Upper lobe of left lung (tissue), 4 donors: ENCODE measurements at regions not wholly inside any gene's neighbourhood (a gene's known extent, or its start where the extent isn't known, plus 50 kb on each side); places are given as distances from the start of the nearest gene placed in this dataset.

ENCODE experiments used
- POLR2A ChIP-seq, 4 donors: fragments of 450-650 bp; IDR thresholded peaks; one replicate each; pipeline ENCODE4 v1.5.1; 2016 to 2017; ENCODE audit warnings: antibody characterized with exemption in 4 of 4, mild to moderate bottlenecking in 2 of 4
- POLR2AphosphoS5 ChIP-seq, 2 donors: sonication (generic); formaldehyde crosslinking; IDR thresholded peaks; one replicate each; pipeline ENCODE4 v1.5.1; 2017; ENCODE audit warnings: antibody characterized with exemption in 2 of 2

DNA sequence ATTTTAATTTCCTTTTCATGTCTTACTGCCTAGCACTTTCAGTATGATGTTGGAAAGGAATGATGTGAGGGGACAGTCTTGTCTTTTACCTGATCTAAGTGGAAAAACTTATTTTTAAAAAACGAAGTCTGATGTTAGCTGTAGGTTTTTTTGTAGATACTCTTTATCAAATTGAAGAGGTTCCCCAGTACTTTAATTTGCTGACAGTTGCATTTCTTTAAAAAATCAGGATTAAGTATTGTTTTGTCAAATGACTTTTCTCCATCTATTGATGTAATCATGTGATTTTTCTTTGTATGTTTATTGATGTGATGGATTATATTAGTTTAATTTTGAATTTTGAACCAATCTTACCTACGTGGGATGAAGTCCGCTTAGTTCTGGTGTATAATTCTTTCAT, 568.4 kb upstream of the AGA start:
- TF ChIP-seq POLR2AphosphoS5 (IDR thresholded peaks at IDR 0.05) = no peak
- no peak for TF ChIP-seq POLR2A (IDR thresholded peaks at IDR 0.05)
